Smooth muscle cell of the brain vasculature (primary cell): ENCODE measurements at regions not wholly inside any gene's neighbourhood (a gene's known extent, or its start where the extent isn't known, plus 50 kb on each side); places are given as distances from the start of the nearest gene placed in this dataset.

ENCODE experiments used
- DNase-seq: peaks from one replicate; pipeline ENCODE4 v3.0.0-alpha.2; 2012; ENCODE audit warnings: low read depth, low spot score

DNA sequence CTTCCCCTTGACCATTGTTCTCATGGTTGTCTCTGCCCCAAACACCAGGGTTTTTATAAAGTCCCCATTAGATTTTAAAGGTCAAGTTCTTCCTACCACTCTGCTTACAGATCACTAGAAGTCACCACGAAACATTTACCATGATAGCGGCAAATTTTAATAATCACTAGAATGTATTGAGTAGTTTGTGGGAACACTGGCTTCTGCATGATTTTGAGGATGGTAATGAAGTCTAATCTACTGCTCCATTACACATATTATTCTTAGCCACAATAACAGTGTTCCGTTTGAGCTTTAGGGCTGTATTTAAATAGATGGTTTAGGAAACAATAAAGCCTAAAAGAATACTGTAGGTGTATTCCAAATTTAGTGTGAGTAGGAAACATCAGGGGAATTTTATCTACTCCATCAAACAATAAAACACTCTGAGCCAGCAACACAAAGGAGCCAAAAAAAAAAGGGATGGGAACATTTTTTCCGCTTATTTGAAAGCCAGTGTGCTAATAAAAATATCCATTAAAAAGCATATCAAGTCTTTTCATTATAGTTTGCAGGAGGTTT, 49.7 kb downstream of the KLF12 start:
- DNase-seq, result no peak

DNA sequence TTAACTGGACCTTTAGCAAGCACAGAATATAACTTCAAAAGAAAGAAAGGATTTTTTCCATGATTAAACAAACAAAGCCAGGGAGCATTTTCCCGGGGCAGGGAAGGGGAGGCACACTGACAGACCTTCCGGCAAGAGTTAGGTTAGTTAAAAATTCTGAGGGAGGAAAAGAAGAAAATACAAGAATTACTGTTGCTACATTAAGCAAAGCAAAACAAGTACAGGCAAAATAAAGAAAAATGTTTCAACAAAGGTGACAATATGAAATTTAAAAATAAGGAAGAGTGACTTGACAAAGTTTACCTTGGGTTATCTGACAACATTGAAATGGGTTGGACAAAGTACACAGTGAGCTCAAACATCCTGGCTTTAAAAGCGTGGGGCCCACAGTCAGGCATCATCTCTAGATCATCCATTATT, 51.5 kb downstream of the KLF12 start:
- DNase-seq, result no peak

DNA sequence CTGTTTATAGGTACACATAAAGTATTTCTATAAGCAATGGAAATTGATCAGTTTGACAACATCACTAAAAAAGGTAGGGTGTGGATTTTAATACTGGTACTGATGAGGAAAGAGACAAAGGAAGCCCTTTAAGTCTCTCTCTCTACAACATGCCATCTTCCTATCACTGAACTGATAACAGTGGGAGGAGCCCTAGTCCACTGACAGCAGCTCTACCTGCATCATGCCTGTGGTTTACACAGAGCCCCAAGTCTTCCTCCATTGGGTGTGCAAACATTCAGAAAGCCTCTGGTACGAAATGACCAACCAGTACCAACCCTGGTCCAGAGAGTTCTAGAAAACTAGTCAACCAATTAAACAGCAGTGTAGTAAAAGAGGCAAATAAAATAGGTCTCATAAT, 53.4 kb downstream of the KLF12 start:
- DNase-seq, result no peak

DNA sequence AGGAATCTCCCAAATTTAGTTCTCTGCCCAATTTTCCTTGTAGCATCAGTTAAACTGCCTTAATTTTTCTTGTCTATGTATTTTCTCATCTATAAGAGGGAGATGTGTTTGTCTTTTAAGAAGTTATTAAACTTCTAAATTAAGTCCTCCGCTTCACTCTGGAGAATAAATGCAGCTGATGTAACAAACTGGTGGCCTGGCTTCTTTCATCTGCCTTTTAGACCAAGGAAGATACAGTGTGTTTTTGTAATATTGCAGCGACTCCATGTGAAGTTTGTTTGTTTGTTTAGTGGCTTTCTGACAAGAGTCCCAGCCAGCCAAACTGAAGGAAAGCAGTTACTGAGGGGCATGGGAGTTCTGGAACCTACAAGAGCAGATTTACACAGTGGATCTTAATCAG, 56.4 kb downstream of the KLF12 start:
- peak; percentile 58 for DNase-seq

DNA sequence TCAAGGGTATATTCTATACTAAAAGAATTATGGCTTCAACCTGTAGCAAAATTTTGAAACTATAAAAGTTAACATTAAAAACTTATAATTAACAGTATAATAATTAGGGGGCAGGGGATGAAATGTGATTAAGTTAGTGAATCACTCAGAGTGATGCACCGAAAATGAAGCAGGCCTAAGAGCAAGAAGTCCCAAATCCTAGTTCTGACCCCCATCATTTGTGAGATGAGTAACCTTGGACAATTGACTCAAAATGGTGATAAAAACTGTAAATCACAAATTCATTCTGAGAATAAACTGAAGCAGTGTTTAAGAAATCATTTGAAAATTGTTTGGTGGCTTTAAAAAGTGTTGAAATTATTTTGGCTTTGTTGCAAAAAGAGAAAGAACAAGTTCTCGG, 56.8 kb downstream of the KLF12 start:
- no peak for DNase-seq

DNA sequence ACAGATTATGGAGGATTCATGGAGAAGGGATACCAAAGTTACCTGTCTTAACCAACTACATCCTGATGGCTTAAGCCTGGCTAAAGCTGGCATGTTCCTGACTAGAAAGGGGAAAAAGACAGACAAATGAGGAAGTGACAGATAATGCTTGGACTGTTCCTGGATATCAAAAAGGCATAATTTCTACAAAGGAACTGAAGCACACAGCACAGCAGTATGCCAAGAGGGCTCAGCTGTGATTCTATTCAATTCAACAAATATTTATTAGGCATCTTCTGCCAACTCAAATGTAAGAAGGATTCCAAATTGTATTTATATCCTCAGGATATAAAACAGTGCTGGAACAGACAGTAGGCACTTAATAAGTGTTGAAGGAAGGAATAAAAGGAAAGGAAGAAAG, 59.5 kb downstream of the KLF12 start:
- peak; percentile 12 for DNase-seq

DNA sequence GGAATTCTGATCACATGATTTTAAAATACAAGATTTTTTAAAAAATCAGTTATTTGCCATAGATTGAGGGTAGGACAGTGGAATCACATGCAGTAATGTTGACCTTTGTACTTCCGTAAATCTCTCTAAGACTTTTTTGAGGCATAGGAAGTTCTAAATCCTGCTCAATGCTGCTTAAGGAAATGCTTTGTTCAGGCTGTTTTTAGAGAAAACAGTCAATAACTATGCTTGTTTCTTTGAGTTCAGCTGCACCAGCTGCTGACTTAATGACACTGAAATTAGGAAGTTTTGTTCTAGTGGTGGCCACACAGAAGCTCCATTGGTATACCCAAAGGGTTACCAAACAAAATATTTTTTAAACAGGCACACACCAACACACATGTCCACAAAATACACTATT, 60.9 kb downstream of the KLF12 start:
- DNase-seq, result no peak

DNA sequence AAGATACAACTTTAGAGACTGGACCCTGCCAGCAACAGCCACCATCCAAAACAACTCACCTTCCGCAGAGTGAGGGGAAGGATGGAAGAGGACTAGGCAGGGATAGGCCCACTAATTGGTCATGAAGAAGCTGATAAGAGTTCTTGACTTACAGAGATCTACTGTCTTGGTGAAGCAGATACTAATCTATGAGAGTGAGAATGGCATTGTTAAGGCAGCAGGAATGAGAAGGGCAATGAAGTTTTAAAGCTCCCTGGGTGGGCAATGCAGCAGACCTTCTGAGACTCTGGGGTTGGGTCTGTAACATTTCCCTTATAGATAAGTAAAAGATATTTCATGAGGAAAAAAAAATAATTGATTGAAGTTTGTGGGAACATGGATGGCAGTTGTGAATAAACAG, 63.7 kb downstream of the KLF12 start:
- no peak for DNase-seq

DNA sequence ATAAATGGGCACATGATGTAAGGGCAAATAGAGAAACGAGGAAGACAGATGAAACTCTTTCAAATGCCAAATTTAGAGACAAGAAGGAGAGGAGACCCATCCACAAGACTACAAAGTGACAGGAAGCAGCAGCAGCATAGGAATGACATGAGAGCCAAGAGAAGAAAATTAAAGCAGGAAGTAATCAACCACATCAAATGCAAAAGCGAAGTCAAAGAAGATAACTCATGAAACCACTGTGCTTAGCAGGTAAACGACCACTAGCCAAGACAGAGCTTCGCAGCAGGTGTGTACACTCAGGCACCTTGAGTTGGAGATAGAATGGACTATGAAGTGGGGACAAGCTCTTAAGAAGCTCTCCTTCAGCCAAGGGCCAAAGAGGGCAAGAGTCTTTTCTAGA, 64.1 kb downstream of the KLF12 start:
- DNase-seq, result no peak

DNA sequence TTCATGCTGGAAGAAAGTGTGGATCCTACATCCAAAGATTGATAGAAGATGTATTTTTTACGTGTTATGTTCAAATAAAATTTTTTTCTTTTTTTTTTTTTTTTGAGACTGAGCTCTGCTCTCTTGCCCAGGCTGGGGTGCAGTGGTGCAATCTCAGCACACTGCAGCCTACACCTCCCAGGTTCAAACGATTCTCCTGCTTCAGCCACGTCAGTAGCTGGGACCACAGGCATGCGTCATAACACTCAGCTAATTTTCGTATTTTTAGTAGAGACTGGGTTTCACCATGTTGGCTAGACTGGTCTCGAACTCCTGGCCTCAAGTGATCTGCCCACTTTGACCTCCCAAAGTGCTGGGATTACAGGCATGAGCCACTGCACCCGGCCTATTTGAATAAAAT, 65.7 kb downstream of the KLF12 start:
- DNase-seq, result no peak

DNA sequence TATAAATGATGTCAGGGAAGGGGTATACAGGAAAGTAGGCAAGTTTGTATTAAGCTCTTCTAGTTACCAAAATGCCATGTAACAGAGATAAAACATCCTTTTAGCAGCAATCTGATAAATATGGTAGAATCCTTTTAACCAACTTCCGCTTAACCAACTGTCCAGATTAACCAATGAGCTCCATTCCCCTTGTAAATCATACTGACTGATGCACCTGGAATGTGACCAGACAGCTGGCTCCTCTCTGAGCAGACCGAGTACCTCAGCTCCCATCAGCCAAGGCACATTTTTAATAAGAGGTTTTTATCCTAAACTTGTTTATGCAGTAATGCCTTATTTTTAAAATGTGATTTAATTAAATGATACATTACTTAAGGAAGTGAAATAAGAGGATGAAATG, 66.4 kb downstream of the KLF12 start:
- DNase-seq, result no peak

DNA sequence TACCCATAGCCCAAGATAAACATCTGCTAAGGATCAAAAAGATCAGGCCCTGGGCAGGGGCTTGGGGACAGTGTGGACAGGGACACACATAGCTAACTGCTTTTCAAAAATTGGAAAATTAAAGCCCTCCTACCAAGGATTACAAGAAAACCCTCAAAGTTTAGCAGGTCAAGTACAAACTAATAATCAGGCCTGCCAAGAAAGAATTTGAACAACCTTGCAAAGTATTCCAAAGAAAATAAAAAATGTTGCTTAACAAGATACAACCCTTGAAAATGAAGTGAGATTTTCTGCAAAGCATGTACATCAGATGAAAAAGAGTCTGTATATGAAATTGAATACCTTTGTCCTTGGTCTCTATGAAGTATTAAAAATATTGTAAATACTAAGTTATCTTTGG, 67.3 kb downstream of the KLF12 start:
- no peak for DNase-seq

DNA sequence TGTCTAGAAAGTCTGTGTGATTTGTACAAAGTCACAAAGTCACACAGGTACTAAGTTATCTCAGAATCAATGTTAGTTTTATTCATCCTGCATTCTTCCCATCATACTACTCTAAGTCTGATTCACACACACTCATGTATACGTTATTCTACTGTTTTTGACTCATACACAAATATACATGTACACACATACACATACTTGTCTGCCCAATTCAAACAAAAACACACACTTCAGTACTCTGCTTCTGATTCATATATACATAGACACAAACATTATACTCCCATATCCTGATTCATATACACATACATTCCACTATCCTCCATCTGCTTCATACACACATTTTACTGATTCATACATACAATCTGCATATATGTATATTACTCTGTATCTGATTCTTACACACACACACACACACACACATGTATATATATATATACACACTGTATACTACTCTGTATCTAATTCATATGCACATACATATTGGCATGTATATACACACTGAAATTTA, 69.3 kb downstream of the KLF12 start:
- no peak for DNase-seq

DNA sequence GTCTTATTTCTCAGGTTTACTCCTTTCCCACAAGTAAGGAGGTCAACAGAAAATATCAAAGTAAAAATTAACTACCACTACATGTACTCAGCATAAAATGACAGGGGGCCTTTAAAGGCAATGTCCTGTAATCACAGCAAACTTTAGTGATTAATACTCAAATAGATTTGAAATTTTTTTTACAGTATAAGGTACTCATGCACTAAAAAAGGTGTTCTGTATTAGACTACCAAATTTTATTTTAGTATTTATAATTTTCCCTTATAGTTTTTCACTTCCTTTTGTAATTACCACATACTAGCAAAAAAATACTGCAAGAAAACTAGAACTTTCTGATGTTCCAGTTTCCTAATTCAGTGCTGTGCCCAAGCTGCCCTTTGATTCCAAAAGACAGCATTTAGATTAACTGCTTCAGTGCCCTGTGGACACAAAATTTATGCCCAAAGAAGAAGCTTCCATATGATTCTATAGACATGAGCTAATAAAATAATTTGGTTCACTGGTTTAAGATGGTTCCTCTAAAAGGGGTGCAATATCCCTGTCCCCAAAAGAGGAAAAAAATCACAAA, 70.6 kb downstream of the KLF12 start:
- DNase-seq, result no peak

DNA sequence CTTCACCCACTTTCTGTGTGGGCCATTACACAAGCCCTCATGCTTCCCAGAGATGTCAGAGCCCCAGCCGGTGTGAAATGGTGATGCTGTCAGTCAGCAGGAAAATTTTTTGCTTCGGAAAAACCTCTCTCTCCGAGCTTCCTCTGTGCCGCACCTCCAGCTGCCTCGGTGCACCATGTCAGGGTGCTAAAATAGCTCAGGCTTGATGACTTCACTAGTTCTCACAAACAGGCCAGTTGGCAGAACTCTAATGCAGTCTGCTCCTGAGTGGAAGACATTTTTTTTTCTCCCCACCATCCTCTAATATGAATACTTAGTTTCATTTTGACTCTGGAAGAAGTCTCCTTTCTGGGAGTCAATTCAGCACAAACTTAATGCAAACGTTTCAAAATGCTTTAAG, 71.3 kb downstream of the KLF12 start:
- no peak for DNase-seq

DNA sequence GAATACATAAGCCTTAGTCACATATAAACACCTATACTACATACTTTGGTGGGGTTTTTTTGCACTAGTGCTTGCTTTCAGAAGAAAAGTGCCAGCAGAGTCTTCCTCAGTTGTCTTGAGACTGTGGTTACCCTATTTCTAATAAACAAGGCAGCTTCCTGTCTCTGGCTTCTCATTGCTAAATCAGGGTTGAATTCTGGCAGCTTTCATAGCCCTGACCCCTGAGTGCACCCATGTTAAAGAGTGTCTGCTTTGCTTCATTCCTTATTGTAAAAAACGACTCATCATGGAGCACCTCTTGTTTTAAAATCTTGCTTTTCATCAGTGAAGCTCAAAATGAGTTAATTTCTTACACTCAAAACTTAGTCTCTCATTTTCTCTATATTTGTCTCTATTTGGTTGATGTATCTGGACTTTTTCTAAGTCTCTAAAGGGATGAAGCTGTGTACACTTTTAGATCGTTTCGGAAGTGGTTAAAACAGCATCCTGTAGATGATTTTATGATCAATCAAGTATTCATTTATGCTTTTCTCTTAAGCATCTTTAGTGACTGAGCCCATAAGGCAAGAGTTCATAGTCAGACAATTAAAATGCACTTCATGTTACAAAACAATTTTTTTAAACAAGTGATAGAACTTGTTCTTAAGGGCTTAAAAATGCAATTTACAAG, 72.1 kb downstream of the KLF12 start:
- DNase-seq, result no peak

DNA sequence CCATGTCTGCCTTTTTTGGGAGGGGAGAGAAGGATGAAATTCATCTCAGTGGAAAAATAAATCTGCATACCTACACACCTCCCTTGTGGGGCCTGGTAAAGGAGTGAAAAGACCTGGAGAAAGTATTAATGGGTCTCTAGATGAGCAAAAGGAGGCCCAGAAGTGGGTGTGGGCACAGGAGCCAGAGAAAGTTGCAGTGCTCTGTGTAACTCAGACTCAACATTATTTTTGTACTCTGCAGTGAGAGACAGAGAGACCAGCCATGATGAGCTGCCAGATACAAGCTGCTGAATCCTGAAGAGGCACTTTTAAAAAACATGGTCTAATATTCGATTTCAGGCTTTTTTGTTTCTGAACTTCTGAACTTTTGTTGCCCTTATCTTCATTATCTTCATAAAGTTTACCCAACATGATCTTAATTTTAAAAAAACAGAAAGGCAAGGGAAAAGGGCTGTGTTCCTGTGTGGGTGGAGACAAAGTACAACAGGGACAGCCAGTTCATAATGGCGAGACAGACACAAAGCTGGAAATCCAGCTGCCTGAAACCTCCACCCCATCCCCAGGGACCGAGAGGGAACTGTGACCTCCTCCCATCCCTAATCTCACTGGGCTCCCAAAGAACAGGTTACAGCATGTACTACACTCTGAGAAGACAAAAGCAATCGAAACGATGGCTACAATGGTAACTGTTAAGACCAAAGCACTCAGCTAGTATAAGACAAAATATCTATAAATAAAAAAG, 77.2 kb downstream of the KLF12 start:
- DNase-seq, result no peak

DNA sequence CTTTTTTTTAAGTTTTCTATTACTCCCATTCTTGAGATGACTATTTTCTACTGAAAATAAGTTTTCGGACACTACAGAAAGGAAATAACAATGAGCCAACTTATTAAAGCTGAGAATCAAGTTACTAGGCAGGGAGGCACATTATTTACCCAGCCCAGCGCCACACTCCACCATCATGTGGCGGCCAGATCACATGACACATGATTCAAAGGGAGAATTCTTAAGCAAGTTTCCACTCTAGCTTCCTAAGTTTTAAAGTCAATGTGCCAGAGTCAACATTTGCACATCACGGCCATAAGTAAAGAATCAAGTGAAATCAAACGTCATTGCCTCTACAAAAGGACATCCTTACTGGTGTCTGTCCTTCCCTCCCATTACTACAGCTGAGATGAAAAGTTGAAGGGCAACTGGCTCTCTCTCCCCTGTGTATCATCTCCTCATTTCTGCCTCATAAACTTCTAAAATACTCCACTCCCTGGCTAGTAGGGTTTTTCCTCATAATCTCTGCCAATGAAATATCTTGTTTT, 81.7 kb downstream of the KLF12 start:
- DNase-seq, result no peak

DNA sequence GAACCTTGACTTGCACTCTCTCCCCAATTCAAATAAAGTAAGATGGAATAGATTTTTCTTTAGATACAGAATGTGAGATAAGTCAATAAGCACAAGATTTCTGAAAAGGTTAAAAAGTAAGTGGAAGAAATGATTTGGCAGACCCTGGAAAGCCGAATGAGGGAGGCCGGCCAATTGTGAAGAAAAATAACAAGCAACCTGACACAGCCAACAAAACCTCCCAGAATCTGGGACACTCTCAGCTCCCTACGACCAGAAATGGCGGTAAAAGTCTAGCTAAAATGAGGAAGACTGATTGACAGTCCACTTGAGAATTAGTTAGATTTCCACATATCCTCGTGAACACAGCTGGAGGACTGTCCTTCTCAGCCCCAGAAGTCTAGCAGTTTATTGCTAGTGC, 85.4 kb downstream of the KLF12 start:
- DNase-seq, result no peak

DNA sequence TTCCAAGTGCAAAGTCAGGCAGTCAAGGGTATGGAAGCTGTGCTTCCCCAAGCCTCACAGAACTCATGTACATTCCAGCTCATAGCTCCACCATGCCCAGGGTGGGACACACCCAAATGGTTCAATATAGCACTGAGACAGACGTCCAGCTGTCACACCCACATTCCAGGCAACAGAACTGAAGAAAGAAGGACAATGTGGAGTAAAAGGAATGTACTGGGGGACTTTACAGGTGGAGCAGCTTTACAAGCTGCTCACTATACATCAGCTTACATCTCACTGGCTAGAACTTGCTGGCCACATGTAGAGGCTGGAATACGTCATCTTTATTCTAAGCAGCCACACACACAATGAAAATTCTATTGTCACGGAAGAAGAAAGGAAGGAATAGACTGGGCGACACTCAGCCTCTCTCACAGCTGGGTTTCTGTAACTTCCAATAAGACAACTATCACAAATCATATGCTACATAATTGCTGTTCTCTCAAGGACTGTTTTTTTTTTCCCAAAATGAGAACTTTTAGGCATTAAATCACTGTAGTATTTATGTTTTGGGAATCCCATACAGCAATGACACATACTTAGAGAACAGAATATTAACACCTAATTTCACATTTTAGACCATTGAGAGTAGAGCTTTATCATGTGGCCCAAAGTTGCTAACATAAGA, 86.1 kb downstream of the KLF12 start:
- no peak for DNase-seq

DNA sequence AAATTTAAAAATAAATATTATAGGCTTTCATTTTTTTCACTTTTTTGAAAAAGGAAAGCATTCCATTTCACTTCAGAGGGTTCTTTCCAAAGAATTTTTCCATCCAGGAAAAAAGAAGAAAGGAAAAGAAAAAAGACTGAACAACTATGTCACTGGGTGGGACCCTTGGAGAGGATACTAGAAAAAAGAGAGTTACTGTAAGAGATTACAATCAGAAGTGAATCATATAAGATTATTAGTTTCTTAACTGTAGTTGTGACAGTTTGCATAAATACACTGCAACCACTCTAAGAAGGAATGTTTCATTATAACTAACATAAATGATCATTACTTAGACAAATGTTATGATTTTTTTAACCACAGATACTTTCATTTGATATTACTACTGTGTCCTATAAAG, 87.8 kb downstream of the KLF12 start:
- DNase-seq, result no peak

DNA sequence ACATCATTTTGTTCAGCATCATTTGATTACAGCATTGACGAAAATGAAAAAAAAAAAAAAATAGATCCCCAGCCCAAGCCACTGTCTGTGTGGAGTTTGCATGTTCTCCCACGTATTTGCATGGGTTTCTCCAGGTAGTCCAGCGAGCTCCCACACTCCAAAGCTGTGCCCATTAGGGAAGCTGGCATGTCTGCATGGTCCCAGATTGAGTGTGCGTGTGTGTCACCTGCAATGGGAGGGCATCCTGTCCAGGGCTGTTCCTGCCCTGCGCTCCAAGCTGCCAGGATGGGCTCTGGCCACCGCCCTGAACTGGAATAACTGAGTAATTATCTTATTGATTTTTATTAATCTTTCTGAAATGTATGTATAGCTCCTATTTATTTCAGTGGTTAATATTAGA, 88.6 kb downstream of the KLF12 start:
- DNase-seq, result no peak
